ENCODE measurements at regions not wholly inside any gene's neighbourhood (a gene's known extent, or its start where the extent isn't known, plus 50 kb on each side); places are given as distances from the start of the nearest gene placed in this dataset.

- TF ChIP-seq CTCF (IDR thresholded peaks at IDR 0.05; ENCODE audit: borderline replicate concordance, extremely low read depth, low read length, poor library complexity, severe bottlenecking) (no peak), EZH2 (IDR thresholded peaks at IDR 0.05; ENCODE audit: borderline replicate concordance, low read depth, low read length, severe bottlenecking) (no peak)
These were observed 129.4 kb upstream of the ZNF746 start for GRCh38 chr7:149626972-149627371.

Data from DND-41 (cell line).